AG10803 (cell line): ENCODE measurements at regions not wholly inside any gene's neighbourhood (a gene's known extent, or its start where the extent isn't known, plus 50 kb on each side); places are given as distances from the start of the nearest gene placed in this dataset.
"Not testable (repeated sequence)": the region's sequence is repeated elsewhere in the genome, so short reads cannot be mapped to it uniquely, and the experiment has no call there.

Experiments used
- DNase-seq: peaks from one replicate; pipeline ENCODE4 v3.0.0; 2010; ENCODE audit warnings: low read depth
- H3K4me3 ChIP-seq: 2 replicates; pipeline ENCODE4 v1.5.1; 2011; ENCODE audit warnings: mild to moderate bottlenecking, low read length, control low read depth
- TF ChIP-seq, protein P1 (sequence below): conservative IDR thresholded peaks from 2 replicates; pipeline ENCODE4 v1.5.1; 2011; ENCODE audit warnings: mild to moderate bottlenecking, low read length, control low read depth, inconsistent platforms

DNA sequence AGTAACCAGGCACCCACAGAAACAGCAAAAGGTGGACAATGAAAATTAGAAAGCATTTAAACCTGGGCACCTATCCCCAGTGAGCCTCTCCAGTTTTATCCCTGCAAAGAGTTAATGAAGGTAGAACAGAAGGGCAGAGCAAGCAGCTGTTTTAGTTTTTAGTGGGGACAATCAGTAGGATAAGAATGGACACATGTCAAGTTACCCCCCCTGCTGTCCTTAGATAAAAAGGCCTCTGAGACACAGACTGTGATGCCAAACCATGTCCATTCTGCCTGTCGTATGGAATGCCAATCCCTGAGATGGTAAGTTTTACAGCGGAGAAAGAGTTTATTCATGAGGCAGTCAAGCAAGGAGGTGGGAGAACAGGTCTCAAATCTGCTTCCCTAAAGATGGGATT, 162.6 kb upstream of the AGR3 start:
- no peak overlapping the region for H3K4me3 ChIP-seq
- no peak for DNase-seq
- TF ChIP-seq, protein P1, sequence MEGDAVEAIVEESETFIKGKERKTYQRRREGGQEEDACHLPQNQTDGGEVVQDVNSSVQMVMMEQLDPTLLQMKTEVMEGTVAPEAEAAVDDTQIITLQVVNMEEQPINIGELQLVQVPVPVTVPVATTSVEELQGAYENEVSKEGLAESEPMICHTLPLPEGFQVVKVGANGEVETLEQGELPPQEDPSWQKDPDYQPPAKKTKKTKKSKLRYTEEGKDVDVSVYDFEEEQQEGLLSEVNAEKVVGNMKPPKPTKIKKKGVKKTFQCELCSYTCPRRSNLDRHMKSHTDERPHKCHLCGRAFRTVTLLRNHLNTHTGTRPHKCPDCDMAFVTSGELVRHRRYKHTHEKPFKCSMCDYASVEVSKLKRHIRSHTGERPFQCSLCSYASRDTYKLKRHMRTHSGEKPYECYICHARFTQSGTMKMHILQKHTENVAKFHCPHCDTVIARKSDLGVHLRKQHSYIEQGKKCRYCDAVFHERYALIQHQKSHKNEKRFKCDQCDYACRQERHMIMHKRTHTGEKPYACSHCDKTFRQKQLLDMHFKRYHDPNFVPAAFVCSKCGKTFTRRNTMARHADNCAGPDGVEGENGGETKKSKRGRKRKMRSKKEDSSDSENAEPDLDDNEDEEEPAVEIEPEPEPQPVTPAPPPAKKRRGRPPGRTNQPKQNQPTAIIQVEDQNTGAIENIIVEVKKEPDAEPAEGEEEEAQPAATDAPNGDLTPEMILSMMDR: no peak

DNA sequence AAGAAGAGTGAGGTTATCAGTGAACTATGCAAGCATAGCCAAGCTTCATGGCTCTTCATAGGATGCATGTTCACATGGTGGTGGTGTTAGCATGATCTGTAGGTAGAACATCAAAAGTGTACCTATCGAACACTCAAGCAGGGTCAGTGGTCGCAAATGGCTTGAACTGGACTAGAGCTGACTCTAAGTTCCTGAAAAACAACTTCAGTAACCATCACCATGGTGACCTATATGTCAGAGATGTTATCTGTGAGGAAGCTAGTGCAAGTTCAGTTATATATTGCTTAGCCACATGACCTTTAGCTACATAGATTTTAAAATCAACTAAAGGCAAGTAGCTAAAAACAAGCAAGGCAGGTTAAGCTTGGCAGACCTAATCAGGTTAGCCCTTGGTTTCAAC, 163.1 kb upstream of the AGR3 start:
- no peak for DNase-seq
- TF ChIP-seq, protein P1: no peak
- no peak overlapping the region for H3K4me3 ChIP-seq

DNA sequence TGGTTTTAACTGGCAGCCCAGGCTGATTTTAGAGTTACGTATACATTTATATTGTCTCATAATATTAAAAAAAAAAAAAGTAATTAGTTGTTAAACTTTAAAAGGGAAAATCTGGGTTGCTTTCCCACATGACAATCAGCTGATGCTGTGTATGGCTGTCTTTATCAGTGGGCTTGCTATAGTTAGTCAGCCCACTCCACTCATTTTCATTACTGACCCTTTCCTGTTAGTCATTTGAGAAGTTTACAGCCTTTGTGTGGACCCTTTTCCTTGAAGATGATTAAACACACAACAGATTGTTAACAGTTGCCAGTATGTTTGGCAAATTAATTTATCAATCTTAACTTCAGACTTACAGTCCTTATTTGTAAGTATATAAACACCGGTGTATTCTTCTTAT, 164.5 kb upstream of the AGR3 start:
- TF ChIP-seq, protein P1: no peak
- DNase-seq: no peak
- no peak overlapping the region for H3K4me3 ChIP-seq

DNA sequence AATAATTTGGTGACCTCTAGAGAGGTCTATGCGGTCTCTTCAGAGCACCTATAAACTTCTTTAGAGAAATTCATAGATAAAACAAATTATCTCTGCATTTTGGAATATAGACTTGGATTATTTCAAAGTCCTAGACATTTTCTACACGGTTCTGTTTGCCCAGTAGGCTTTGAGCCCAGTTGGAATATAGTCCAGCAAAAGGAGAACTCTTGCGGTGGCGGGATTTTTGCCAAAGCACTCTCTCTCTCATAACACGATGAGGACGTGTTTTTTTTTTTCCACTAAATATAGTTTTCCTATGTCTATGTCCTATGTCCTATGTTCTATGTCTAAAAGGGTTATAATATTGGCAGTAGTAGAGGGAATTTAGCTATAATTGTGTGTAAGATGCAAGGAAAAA, 164.9 kb upstream of the AGR3 start:
- TF ChIP-seq, protein P1: no peak
- no peak overlapping the region for H3K4me3 ChIP-seq
- no peak for DNase-seq

DNA sequence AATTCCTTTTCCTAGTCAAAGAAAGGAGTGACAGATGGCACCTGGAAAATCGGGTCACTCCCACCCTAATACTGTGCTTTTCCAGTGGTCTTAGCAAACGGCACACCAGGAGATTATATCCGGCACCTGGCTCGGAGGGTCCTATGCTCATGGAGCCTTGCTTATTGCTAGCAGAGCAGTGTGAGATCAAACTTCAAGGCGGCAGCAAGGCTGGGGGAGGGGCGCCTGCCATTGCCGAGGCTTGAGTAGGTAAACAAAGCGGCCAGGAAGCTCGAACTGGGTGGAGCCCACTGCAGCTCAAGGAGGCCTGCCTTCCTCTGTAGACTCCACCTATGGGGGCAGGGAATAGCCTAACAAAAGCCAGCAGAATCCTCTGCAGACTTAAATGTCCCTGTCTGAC, 171.4 kb upstream of the AGR3 start:
- not testable (repeated sequence) for DNase-seq, H3K4me3 ChIP-seq

DNA sequence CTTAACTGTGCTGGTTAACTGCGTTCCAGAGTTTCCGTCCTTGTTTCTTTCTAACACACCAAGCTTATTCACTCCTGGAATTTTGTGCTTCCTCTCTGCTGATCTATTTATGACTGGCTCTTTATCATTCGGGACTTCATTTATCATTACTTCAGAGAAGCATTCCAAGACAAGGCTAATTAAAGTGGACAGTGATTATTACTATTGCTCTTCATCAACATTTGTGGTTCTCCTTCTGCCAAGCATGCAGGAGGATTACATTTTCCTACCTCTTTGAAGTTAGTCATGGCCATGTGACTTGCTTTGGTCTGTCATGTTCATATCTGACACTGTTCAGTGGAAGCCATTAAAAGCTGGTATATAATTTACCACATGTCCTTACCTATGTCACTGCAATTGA, 172.4 kb upstream of the AGR3 start:
- no peak overlapping the region for H3K4me3 ChIP-seq
- no peak for DNase-seq
- TF ChIP-seq, protein P1: no peak

DNA sequence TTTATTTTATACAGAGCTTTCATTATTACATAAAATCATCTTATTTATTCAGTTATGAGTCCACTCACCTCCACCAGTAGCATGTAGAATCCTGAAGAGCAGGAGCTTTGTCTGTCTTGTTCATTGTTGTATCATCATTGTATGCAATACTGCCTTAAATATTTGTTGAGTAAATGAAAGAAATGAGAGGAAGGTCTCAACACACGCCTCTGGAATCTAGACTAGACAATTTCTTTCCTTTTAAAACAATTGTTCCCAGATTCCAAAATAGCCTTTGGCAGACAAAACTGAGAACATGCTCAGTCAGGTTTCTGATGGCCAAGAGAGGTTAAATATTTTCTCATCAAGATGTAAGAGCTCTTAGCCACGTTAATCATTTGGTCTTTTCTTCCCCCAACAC, 173.1 kb upstream of the AGR3 start:
- TF ChIP-seq, protein P1: no peak

DNA sequence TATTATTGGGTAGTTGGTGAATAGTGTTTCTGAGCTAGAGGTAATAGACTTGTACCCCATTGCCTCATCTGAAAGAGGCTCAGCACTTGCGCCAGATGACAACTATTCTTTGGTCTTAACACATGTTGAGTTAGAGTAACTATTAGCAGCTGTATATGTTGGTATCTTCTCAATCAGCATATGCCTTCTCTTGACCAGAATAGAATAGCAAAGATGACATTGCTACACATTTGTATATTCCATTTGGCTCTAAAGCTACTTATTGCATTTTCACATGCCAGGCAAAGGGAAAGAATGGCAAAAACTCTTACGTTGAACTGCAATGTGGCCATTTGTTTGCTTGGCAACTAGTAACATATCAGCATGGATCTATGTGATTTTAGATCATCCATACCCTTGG, 173.8 kb upstream of the AGR3 start:
- peak; percentile 66 for DNase-seq
- TF ChIP-seq, protein P1: no peak
- H3K4me3 ChIP-seq: no peak overlapping the region

More for the DNA sequence above, 173.1 kb upstream of the AGR3 start:
- no peak overlapping the region for H3K4me3 ChIP-seq
- peak; percentile 26 for DNase-seq
